ENCODE measurements at regions not wholly inside any gene's neighbourhood (a gene's known extent, or its start where the extent isn't known, plus 50 kb on each side); places are given as distances from the start of the nearest gene placed in this dataset.
"Not testable (repeated sequence)": the region's sequence is repeated elsewhere in the genome, so short reads cannot be mapped to it uniquely, and the experiment has no call there.

- not testable (repeated sequence) for TF ChIP-seq CTCF, POLR2A (IDR thresholded peaks at IDR 0.05)
These were observed 62.1 kb upstream of the APOD start for GRCh38 chr3:195645872-195646271.
